H1 (cell line): ENCODE measurements at regions not wholly inside any gene's neighbourhood (a gene's known extent, or its start where the extent isn't known, plus 50 kb on each side); places are given as distances from the start of the nearest gene placed in this dataset.

Source experiments
- BCL11A ChIP-seq, 2 experiments: IDR thresholded peaks; one replicate each; pipeline ENCODE4 v1.6.1; 2011; ENCODE audit warnings: low read depth in 2 of 2, low read length in 2 of 2, mild to moderate bottlenecking in 2 of 2
- EP300 ChIP-seq, 2 experiments: IDR thresholded peaks; 1 replicate in 1 of 2; 2 replicates in 1 of 2; pipeline ENCODE4 v1.6.1; 2011 to 2012; ENCODE audit warnings: low read depth in 2 of 2, low read length in 2 of 2, mild to moderate bottlenecking in 2 of 2, borderline replicate concordance in 1 of 2, inconsistent platforms in 1 of 2, moderate library complexity in 1 of 2
- RBBP5 ChIP-seq: IDR thresholded peaks from 2 replicates; pipeline ENCODE4 v1.7.1; 2012; ENCODE audit warnings: low read depth, mild to moderate bottlenecking, inconsistent platforms, low read length, moderate library complexity, borderline replicate concordance
- TF ChIP-seq, protein P1 (sequence below), 3 experiments: IDR thresholded peaks; 1 replicate in 2 of 3; 2 replicates in 1 of 3; pipeline versions ENCODE4 v1.5.1 to v1.6.1; 2011; ENCODE audit warnings: low read length in 3 of 3, mild to moderate bottlenecking in 3 of 3, inconsistent platforms in 2 of 3, low read depth in 1 of 3, moderate library complexity in 1 of 3; ENCODE audit not compliant: insufficient read depth in 1 of 3; ENCODE audit errors: control extremely low read depth in 1 of 3

DNA sequence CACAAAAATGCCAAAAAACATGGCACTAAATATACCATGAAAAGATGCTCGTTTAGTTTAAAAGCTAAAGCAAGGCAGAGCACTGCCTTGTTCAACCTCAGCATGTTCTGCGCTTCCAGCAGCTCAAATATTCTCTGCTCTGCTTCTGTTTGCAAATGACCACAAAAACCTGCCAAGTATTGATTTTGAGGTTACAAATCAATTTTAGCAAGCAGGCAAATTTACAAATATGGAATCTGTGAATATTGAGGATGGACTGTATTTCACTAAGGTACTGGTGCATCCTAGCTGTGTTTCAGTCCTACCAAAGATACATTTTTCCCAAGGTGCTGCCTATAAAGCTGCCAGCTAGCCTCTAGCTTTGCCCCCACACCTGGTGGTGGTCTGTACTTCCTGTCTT is 449.9 kb downstream of the PREX1 start (continued):
- TF ChIP-seq, protein P1, sequence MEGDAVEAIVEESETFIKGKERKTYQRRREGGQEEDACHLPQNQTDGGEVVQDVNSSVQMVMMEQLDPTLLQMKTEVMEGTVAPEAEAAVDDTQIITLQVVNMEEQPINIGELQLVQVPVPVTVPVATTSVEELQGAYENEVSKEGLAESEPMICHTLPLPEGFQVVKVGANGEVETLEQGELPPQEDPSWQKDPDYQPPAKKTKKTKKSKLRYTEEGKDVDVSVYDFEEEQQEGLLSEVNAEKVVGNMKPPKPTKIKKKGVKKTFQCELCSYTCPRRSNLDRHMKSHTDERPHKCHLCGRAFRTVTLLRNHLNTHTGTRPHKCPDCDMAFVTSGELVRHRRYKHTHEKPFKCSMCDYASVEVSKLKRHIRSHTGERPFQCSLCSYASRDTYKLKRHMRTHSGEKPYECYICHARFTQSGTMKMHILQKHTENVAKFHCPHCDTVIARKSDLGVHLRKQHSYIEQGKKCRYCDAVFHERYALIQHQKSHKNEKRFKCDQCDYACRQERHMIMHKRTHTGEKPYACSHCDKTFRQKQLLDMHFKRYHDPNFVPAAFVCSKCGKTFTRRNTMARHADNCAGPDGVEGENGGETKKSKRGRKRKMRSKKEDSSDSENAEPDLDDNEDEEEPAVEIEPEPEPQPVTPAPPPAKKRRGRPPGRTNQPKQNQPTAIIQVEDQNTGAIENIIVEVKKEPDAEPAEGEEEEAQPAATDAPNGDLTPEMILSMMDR (IDR thresholded peaks at IDR 0.05; ENCODE audit: control extremely low read depth in 1 of 3, insufficient read depth in 1 of 3, low read depth in 1 of 3, low read length in 3 of 3), result no peak
- TF ChIP-seq RBBP5 (no peak), EP300 (IDR thresholded peaks at IDR 0.05; ENCODE audit: borderline replicate concordance in 1 of 2, low read depth in 2 of 2, low read length in 2 of 2) (no peak), BCL11A (IDR thresholded peaks at IDR 0.05; ENCODE audit: low read depth in 2 of 2, low read length in 2 of 2) (no peak)
- TF ChIP-seq, all 59 proteins: peak for 0
